ENCODE measurements at regions not wholly inside any gene's neighbourhood (a gene's known extent, or its start where the extent isn't known, plus 50 kb on each side); places are given as distances from the start of the nearest gene placed in this dataset.

DNA sequence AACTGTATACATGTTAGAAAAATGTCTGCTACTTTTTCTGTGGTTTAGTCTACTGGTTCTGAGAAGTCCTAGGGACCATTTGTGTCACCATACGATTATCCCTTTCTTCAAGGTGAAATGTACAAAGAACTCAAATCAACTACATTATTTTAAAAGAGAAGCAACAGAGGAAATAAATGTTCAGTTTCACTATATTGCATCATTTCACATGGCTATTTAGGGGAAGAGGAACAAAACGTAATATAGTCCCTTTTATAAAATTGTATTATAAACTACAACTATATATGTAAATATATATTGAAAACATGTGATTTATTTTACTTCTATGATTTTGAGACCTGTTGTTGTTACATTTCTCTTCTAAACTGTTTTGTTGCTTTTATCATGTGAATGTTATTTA, 1308.0 kb downstream of the EPHA7 start:
- Histone ChIP-seq H3F3A (ENCODE audit: insufficient read depth, low read length) (no peaks in the 10 kb centered on the region), H3K36me3 (replicated peaks; ENCODE audit: insufficient read depth, low read length) (no peaks in the 10 kb centered on the region), H2AFZ (ENCODE audit: low read length) (no peak overlapping the region), H3K4me1 (ENCODE audit: low read length) (no peaks in the 10 kb centered on the region), H3K4me3 (ENCODE audit: low read length) (no peak overlapping the region), H4K20me1 (ENCODE audit: insufficient read depth, low read length) (no peaks in the 10 kb centered on the region), H3K9me3 (replicated peaks; ENCODE audit: insufficient read depth, low read length) (no peaks in the 10 kb centered on the region), H3K79me2 (ENCODE audit: low read length) (no peaks in the 10 kb centered on the region), H3K9me2 (replicated peaks; ENCODE audit: insufficient read depth, low read length) (no peaks in the 10 kb centered on the region), H3K9ac (ENCODE audit: low read length) (no peak overlapping the region), H3K27me3 (replicated peaks; ENCODE audit: insufficient read depth, low read length) (no peaks in the 10 kb centered on the region), H3K27ac (ENCODE audit: low read length) (no peak overlapping the region), H3K4me2 (ENCODE audit: low read depth, low read length) (no peak overlapping the region)
- DNase-seq: no peak
- no peak for TF ChIP-seq EZH2phosphoT487 (IDR thresholded peaks at IDR 0.05; ENCODE audit: low read length)
- no peak for TF ChIP-seq EZH2 (optimal IDR thresholded peaks at IDR 0.05; ENCODE audit: low read depth, low read length)
- TF ChIP-seq, protein P1, sequence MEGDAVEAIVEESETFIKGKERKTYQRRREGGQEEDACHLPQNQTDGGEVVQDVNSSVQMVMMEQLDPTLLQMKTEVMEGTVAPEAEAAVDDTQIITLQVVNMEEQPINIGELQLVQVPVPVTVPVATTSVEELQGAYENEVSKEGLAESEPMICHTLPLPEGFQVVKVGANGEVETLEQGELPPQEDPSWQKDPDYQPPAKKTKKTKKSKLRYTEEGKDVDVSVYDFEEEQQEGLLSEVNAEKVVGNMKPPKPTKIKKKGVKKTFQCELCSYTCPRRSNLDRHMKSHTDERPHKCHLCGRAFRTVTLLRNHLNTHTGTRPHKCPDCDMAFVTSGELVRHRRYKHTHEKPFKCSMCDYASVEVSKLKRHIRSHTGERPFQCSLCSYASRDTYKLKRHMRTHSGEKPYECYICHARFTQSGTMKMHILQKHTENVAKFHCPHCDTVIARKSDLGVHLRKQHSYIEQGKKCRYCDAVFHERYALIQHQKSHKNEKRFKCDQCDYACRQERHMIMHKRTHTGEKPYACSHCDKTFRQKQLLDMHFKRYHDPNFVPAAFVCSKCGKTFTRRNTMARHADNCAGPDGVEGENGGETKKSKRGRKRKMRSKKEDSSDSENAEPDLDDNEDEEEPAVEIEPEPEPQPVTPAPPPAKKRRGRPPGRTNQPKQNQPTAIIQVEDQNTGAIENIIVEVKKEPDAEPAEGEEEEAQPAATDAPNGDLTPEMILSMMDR (IDR thresholded peaks at IDR 0.05; ENCODE audit: low read length): no peak

DNA sequence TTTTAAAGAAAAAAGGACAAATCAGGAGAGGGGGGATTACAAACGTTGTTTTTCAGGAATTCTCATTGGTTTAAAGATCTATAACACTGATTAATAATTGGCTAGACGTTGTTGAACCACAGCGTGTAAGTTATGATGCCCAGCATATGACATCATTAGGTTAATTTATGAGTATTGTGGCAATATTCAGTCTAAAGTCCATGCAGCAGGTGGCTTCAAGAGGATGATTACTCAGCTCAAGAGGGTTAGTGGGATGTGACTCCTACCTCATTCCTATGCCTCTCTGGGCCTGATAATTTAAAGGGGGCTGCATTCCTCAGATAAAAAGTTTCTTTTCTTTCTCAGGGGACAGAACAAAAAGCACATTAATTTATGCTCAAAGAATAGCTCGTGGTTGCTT, 1309.0 kb downstream of the EPHA7 start:
- H4K20me1 ChIP-seq (ENCODE audit: insufficient read depth, low read length): no peaks in the 10 kb centered on the region
- no peaks in the 10 kb centered on the region for H3K4me1 ChIP-seq (ENCODE audit: low read length)
- no peaks in the 10 kb centered on the region for H3F3A ChIP-seq (ENCODE audit: insufficient read depth, low read length)
- H3K27me3 ChIP-seq (replicated peaks; ENCODE audit: insufficient read depth, low read length): no peaks in the 10 kb centered on the region
- TF ChIP-seq EZH2 (optimal IDR thresholded peaks at IDR 0.05; ENCODE audit: low read depth, low read length) (no peak), EZH2phosphoT487 (IDR thresholded peaks at IDR 0.05; ENCODE audit: low read length) (no peak)
- TF ChIP-seq, protein P1 (IDR thresholded peaks at IDR 0.05; ENCODE audit: low read length): no peak
- no peak overlapping the region for H3K27ac ChIP-seq (ENCODE audit: low read length)
- H3K9ac ChIP-seq (ENCODE audit: low read length): no peak overlapping the region
- H3K4me3 ChIP-seq (ENCODE audit: low read length): no peak overlapping the region
- no peak overlapping the region for H2AFZ ChIP-seq (ENCODE audit: low read length)
- DNase-seq: no peak
- H3K36me3 ChIP-seq (replicated peaks; ENCODE audit: insufficient read depth, low read length): no peaks in the 10 kb centered on the region
- H3K9me3 ChIP-seq (replicated peaks; ENCODE audit: insufficient read depth, low read length): no peaks in the 10 kb centered on the region
- H3K9me2 ChIP-seq (replicated peaks; ENCODE audit: insufficient read depth, low read length): no peaks in the 10 kb centered on the region
- no peak overlapping the region for H3K4me2 ChIP-seq (ENCODE audit: low read depth, low read length)
- H3K79me2 ChIP-seq (ENCODE audit: low read length): no peaks in the 10 kb centered on the region

DNA sequence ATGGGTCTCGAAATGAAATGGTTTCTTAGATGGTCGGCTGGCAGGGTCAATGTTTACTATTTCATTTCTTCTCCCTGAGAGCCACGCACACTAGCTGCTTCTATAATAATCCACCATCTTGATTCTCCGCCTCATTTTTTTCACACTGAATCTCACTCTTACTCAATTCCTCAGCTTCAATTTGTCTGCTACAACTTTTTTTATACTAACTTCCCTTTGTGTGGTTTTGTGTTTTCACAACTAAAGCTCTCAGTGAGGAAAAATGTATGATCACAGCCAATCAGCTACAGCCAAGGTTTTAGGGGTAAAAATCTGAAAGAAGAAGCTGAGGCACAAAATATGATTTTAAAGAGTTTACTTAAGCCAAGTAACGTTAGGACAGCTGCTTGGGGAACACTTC, 1309.4 kb downstream of the EPHA7 start:
- DNase-seq: no peak
- Histone ChIP-seq H3F3A (ENCODE audit: insufficient read depth, low read length) (no peaks in the 10 kb centered on the region), H3K79me2 (ENCODE audit: low read length) (no peaks in the 10 kb centered on the region), H3K9me2 (replicated peaks; ENCODE audit: insufficient read depth, low read length) (no peaks in the 10 kb centered on the region), H3K27me3 (replicated peaks; ENCODE audit: insufficient read depth, low read length) (no peaks in the 10 kb centered on the region), H4K20me1 (ENCODE audit: insufficient read depth, low read length) (no peaks in the 10 kb centered on the region), H3K27ac (ENCODE audit: low read length) (no peak overlapping the region), H3K4me1 (ENCODE audit: low read length) (no peaks in the 10 kb centered on the region), H2AFZ (ENCODE audit: low read length) (no peak overlapping the region), H3K4me2 (ENCODE audit: low read depth, low read length) (no peak overlapping the region), H3K4me3 (ENCODE audit: low read length) (no peak overlapping the region), H3K9ac (ENCODE audit: low read length) (no peak overlapping the region), H3K36me3 (replicated peaks; ENCODE audit: insufficient read depth, low read length) (no peaks in the 10 kb centered on the region), H3K9me3 (replicated peaks; ENCODE audit: insufficient read depth, low read length) (no peaks in the 10 kb centered on the region)
- no peak for TF ChIP-seq EZH2phosphoT487 (IDR thresholded peaks at IDR 0.05; ENCODE audit: low read length)
- TF ChIP-seq, protein P1 (IDR thresholded peaks at IDR 0.05; ENCODE audit: low read length): no peak
- no peak for TF ChIP-seq EZH2 (optimal IDR thresholded peaks at IDR 0.05; ENCODE audit: low read depth, low read length)

All from MM.1S (cell line).